ENCODE measurements at regions not wholly inside any gene's neighbourhood (a gene's known extent, or its start where the extent isn't known, plus 50 kb on each side); places are given as distances from the start of the nearest gene placed in this dataset.

GRCh38 chr16:50457423-50457822, 88.6 kb upstream of the BRD7 start:
- TF ChIP-seq CTCF (IDR thresholded peaks at IDR 0.05) (no peak), POLR2A (IDR thresholded peaks at IDR 0.05) (no peak)
- ATAC-seq, result no peak
- Histone ChIP-seq H3K36me3 (no peaks in the 10 kb centered on the region), H3K27ac (no peak overlapping the region), H3K27me3 (no peaks in the 10 kb centered on the region), H3K4me1 (peaks cover 0 to 14% (median 0%) of the 10 kb centered on the region in 4 donors), H3K4me3 (no peak overlapping the region), H3K9me3 (no peaks in the 10 kb centered on the region)
- DNase-seq, result no peak
- 60% methylated on average over 4 of the region's 4 CpGs for WGBS (ENCODE audit: insufficient coverage, low coverage, low lambda C conversion rate, missing lambda C conversion rate)
- intact Hi-C loops (cut with DNase I), result no loop called here

GRCh38 chr16:50455288-50455845, 86.6 kb upstream of the BRD7 start:
- no peaks in the 10 kb centered on the region for H3K9me3 ChIP-seq
- WGBS (ENCODE audit: insufficient coverage, low coverage, low lambda C conversion rate, missing lambda C conversion rate), result 64% methylated on average over 3 of the region's 7 CpGs
- no peaks in the 10 kb centered on the region for H3K27me3 ChIP-seq
- H3K4me1 ChIP-seq, result no peaks in the 10 kb centered on the region
- ATAC-seq (no peak), DNase-seq (no peak)
- intact Hi-C loops (cut with DNase I), result no loop called here
- H3K27ac ChIP-seq, result no peak overlapping the region
- H3K36me3 ChIP-seq, result no peaks in the 10 kb centered on the region
- TF ChIP-seq POLR2A (IDR thresholded peaks at IDR 0.05) (no peak), CTCF (IDR thresholded peaks at IDR 0.05) (no peak)
- H3K4me3 ChIP-seq, result no peak overlapping the region

- no peak for ATAC-seq
These were observed 84.7 kb upstream of the BRD7 start for GRCh38 chr16:50453446-50453845.

GRCh38 chr16:50451951-50452508, 83.2 kb upstream of the BRD7 start:
- H3K36me3 ChIP-seq, result no peaks in the 10 kb centered on the region
- H3K9me3 ChIP-seq, result no peaks in the 10 kb centered on the region
- intact Hi-C loops (cut with DNase I), result no loop called here
- no peak for TF ChIP-seq CTCF (IDR thresholded peaks at IDR 0.05)
- no peak overlapping the region for H3K4me3 ChIP-seq
- no peaks in the 10 kb centered on the region for H3K4me1 ChIP-seq
- no peak for ATAC-seq
- no peak overlapping the region for H3K27ac ChIP-seq
- no peaks in the 10 kb centered on the region for H3K27me3 ChIP-seq
- WGBS (ENCODE audit: insufficient coverage, low coverage, low lambda C conversion rate, missing lambda C conversion rate), result 79% methylated on average over 7 of the region's 7 CpGs
- no peak for DNase-seq

More at GRCh38 chr16:50453446-50453845, 84.7 kb upstream of the BRD7 start:
- intact Hi-C loops (cut with DNase I), result no loop called here
- Histone ChIP-seq H3K27me3 (no peaks in the 10 kb centered on the region), H3K36me3 (no peaks in the 10 kb centered on the region), H3K27ac (no peak overlapping the region), H3K9me3 (no peaks in the 10 kb centered on the region), H3K4me3 (no peak overlapping the region), H3K4me1 (no peaks in the 10 kb centered on the region)
- no CpG with 5 or more reads among the region's 7 CpGs for WGBS (ENCODE audit: insufficient coverage, low coverage, low lambda C conversion rate, missing lambda C conversion rate)
- DNase-seq, result no peak
- TF ChIP-seq POLR2A (IDR thresholded peaks at IDR 0.05) (no peak), CTCF (IDR thresholded peaks at IDR 0.05) (no peak)
